Neural progenitor cell (in vitro differentiated cells): ENCODE measurements at regions not wholly inside any gene's neighbourhood (a gene's known extent, or its start where the extent isn't known, plus 50 kb on each side); places are given as distances from the start of the nearest gene placed in this dataset.

Source experiments
- EZH2 ChIP-seq: fragments of 200-600 bp; sonication (generic); IDR thresholded peaks from 2 replicates; pipeline ENCODE4 v1.6.1; 2017; ENCODE audit warnings: antibody characterized with exemption, mild to moderate bottlenecking, moderate library complexity
- EZH2phosphoT487 ChIP-seq: fragments of 200-600 bp; sonication (generic); IDR thresholded peaks from 2 replicates; pipeline ENCODE4 v1.6.1; 2017; ENCODE audit warnings: antibody characterized with exemption
- TF ChIP-seq, protein P1 (sequence below): fragments of 200-600 bp; sonication (generic); IDR thresholded peaks from 2 replicates; pipeline ENCODE4 v1.5.1; 2017; ENCODE audit warnings: antibody characterized with exemption, mild to moderate bottlenecking

DNA sequence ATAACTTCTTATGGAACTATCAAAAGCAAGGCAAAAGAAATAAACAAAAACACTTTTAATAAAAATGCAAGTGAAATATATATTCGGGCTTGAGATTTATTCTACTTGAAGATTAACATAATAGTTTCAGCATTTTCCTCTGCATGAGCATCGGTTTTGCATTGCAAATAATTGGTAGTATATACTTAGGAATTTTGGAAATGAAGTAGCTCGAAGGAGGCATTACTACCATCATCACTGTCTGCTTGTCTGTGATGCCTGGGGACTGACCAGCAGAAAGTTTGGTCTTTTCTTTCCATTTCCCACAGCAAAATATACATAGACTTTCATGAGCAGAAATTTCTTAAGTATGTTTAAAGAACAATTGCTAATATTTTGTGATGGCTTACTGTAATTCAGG, 570.7 kb downstream of the HTR1B start:
- TF ChIP-seq EZH2 (no peak), EZH2phosphoT487 (no peak)
- TF ChIP-seq, protein P1, sequence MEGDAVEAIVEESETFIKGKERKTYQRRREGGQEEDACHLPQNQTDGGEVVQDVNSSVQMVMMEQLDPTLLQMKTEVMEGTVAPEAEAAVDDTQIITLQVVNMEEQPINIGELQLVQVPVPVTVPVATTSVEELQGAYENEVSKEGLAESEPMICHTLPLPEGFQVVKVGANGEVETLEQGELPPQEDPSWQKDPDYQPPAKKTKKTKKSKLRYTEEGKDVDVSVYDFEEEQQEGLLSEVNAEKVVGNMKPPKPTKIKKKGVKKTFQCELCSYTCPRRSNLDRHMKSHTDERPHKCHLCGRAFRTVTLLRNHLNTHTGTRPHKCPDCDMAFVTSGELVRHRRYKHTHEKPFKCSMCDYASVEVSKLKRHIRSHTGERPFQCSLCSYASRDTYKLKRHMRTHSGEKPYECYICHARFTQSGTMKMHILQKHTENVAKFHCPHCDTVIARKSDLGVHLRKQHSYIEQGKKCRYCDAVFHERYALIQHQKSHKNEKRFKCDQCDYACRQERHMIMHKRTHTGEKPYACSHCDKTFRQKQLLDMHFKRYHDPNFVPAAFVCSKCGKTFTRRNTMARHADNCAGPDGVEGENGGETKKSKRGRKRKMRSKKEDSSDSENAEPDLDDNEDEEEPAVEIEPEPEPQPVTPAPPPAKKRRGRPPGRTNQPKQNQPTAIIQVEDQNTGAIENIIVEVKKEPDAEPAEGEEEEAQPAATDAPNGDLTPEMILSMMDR = no peak
